ENCODE measurements at regions not wholly inside any gene's neighbourhood (a gene's known extent, or its start where the extent isn't known, plus 50 kb on each side); places are given as distances from the start of the nearest gene placed in this dataset.

- Histone ChIP-seq H2AFZ (ENCODE audit: low read length) (no peak overlapping the region), H3K4me3 (replicated peaks in 1 of 3; ENCODE audit: insufficient read depth in 1 of 3, low read depth in 2 of 3, low read length in 3 of 3) (no peak overlapping the region), H3K36me3 (replicated peaks in 1 of 2; ENCODE audit: control insufficient read depth in 1 of 2, insufficient read depth in 2 of 2, low read length in 2 of 2) (no peaks in the 10 kb centered on the region), H3K4me2 (ENCODE audit: low read depth, low read length) (no peak overlapping the region), H4K20me1 (ENCODE audit: insufficient read depth, low read length) (no peaks in the 10 kb centered on the region), H3K27me3 (ENCODE audit: control insufficient read depth in 1 of 2, insufficient read depth in 2 of 2, low read length in 2 of 2) (no peaks in the 10 kb centered on the region), H3K79me2 (ENCODE audit: insufficient read depth, low read length) (no peaks in the 10 kb centered on the region), H3K4me1 (ENCODE audit: insufficient read depth, low read length) (no peaks in the 10 kb centered on the region), H3K9me3 (ENCODE audit: low read length) (no peaks in the 10 kb centered on the region), H3K27ac (ENCODE audit: extremely low read length, insufficient read depth, low read length) (no peak overlapping the region), H3K9ac (ENCODE audit: insufficient read depth, low read depth, low read length) (no peak overlapping the region)
- TF ChIP-seq, protein P1, sequence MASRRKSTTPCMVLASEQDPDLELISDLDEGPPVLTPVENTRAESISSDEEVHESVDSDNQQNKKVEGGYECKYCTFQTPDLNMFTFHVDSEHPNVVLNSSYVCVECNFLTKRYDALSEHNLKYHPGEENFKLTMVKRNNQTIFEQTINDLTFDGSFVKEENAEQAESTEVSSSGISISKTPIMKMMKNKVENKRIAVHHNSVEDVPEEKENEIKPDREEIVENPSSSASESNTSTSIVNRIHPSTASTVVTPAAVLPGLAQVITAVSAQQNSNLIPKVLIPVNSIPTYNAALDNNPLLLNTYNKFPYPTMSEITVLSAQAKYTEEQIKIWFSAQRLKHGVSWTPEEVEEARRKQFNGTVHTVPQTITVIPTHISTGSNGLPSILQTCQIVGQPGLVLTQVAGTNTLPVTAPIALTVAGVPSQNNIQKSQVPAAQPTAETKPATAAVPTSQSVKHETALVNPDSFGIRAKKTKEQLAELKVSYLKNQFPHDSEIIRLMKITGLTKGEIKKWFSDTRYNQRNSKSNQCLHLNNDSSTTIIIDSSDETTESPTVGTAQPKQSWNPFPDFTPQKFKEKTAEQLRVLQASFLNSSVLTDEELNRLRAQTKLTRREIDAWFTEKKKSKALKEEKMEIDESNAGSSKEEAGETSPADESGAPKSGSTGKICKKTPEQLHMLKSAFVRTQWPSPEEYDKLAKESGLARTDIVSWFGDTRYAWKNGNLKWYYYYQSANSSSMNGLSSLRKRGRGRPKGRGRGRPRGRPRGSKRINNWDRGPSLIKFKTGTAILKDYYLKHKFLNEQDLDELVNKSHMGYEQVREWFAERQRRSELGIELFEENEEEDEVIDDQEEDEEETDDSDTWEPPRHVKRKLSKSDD (CRISPR knock-in tag; IDR thresholded peaks at IDR 0.05; ENCODE audit: low read depth) = no peak
- no peak for TF ChIP-seq CHCHD3 (CRISPR knock-in tag; IDR thresholded peaks at IDR 0.05)
- no peak for TF ChIP-seq ZNF350 (CRISPR knock-in tag; IDR thresholded peaks at IDR 0.05; ENCODE audit: borderline replicate concordance, low read depth)
- no peak for TF ChIP-seq ZKSCAN8 (CRISPR knock-in tag; IDR thresholded peaks at IDR 0.05; ENCODE audit: borderline replicate concordance)
- no peak for TF ChIP-seq SETDB1 (CRISPR knock-in tag; IDR thresholded peaks at IDR 0.05; ENCODE audit: borderline replicate concordance)
- no peak for TF ChIP-seq ZNF761 (CRISPR knock-in tag; conservative IDR thresholded peaks at IDR 0.05)
- TF ChIP-seq YY1 (IDR thresholded peaks at IDR 0.05; ENCODE audit: insufficient read depth, insufficient replicate concordance, low read depth, low read length) = no peak
- no peak for TF ChIP-seq ZFP82 (CRISPR knock-in tag; IDR thresholded peaks at IDR 0.05; ENCODE audit: borderline replicate concordance)
- no peak for TF ChIP-seq ZNF841 (CRISPR knock-in tag; IDR thresholded peaks at IDR 0.05; ENCODE audit: borderline replicate concordance)
- no peak for TF ChIP-seq ATF5 (CRISPR knock-in tag; IDR thresholded peaks at IDR 0.05; ENCODE audit: low read depth)
- no peak for TF ChIP-seq ZNF670 (CRISPR knock-in tag; IDR thresholded peaks at IDR 0.05; ENCODE audit: borderline replicate concordance)
- FAIRE-seq (no peak), DNase-seq (ENCODE audit: low spot score) (no peak), ATAC-seq (no peak)
- WGBS (ENCODE audit: low lambda C conversion rate) = 7% methylated on average over 3 of the region's 5 CpGs
- ChIA-PET POLR2A (no interaction called here), CTCF (ENCODE audit: low intra/inter-chr PET ratio, low total read pairs) (no interaction called here)
- BruUV-seq (replicated peaks) = no TSS peak
- in situ Hi-C loops (cut with HindIII; ENCODE audit: extremely low pct_ligation_motif_present, low pct_unique_long_range_greater_than_20kb) = no loop called here
- intact Hi-C loops (cut with micrococcal nuclease; ENCODE audit: unreplicated experiment) = no loop called here
These were observed 105.9 kb downstream of the OR13H1 start for GRCh38 chrX:131649741-131650140.

Measured in HepG2 (cell line).